ENCODE measurements at regions not wholly inside any gene's neighbourhood (a gene's known extent, or its start where the extent isn't known, plus 50 kb on each side); places are given as distances from the start of the nearest gene placed in this dataset.

- TF ChIP-seq POLR2AphosphoS5 (IDR thresholded peaks at IDR 0.05; ENCODE audit: low read depth) (no peak), ZNF462 (CRISPR knock-in tag; IDR thresholded peaks at IDR 0.05) (no peak), ZNF114 (CRISPR knock-in tag; IDR thresholded peaks at IDR 0.05) (no peak), CTCF (conservative IDR thresholded peaks at IDR 0.05; ENCODE audit: low read depth in 2 of 2) (no peak)
Measured at GRCh38 chr9:108567571-108567970, 288.2 kb downstream of the ACTL7B start (continued).

- H3K27me3 Mint-ChIP-seq (ENCODE audit: insufficient read depth, low read depth, poor library complexity), result peaks cover 3% of the 10 kb centered on the region
- H3K79me2 ChIP-seq (replicated peaks; ENCODE audit: insufficient read depth), result no peaks in the 10 kb centered on the region
- H3K9me3 Mint-ChIP-seq, result no peaks in the 10 kb centered on the region
- H3K27ac ChIP-seq (ENCODE audit: low read depth), result no peak overlapping the region
- no peak overlapping the region for H3K4me3 Mint-ChIP-seq
- DNase-seq (ENCODE audit: low spot score) (peak; percentile 94), ATAC-seq (peak; percentile 97)
- no peaks in the 10 kb centered on the region for H3F3A ChIP-seq (replicated peaks; ENCODE audit: low read depth)
- no peak overlapping the region for H3K4me3 ChIP-seq
- TF ChIP-seq ZNF114 (CRISPR knock-in tag; IDR thresholded peaks at IDR 0.05), result no peak
- TF ChIP-seq CTCF (conservative IDR thresholded peaks at IDR 0.05; ENCODE audit: low read depth in 2 of 2), result peak; percentile 93 to 94
- no peaks in the 10 kb centered on the region for H4K20me1 ChIP-seq (replicated peaks; ENCODE audit: insufficient read depth)
- H3K36me3 ChIP-seq (ENCODE audit: insufficient read depth), result no peaks in the 10 kb centered on the region
- no peaks in the 10 kb centered on the region for H3K9me2 ChIP-seq (ENCODE audit: insufficient read depth)
- H3K4me2 ChIP-seq, result no peak overlapping the region
- H3K4me1 Mint-ChIP-seq, result peaks cover 3% of the 10 kb centered on the region; the same call in 2 of the 3 replicates
- H3K36me3 Mint-ChIP-seq (ENCODE audit: low read depth), result no peaks in the 10 kb centered on the region
- no peak overlapping the region; the same call in 1 of the 2 replicates for H3K27ac Mint-ChIP-seq
- H3K27me3 ChIP-seq (ENCODE audit: insufficient read depth), result no peaks in the 10 kb centered on the region
- H2AFZ ChIP-seq, result 0 out of 2 replicates have a peak overlapping the region, but pooled peaks have one; percentile 7
- H3K4me1 ChIP-seq (ENCODE audit: insufficient read depth), result no peaks in the 10 kb centered on the region
Measured at GRCh38 chr9:108565651-108566378, 290.0 kb downstream of the ACTL7B start.

Data from GM23338 (cell line).